NCI-H226 (cell line): ENCODE measurements at regions not wholly inside any gene's neighbourhood (a gene's known extent, or its start where the extent isn't known, plus 50 kb on each side); places are given as distances from the start of the nearest gene placed in this dataset.

Source experiments
- DNase-seq: peaks from one replicate; pipeline ENCODE4 v3.0.0-alpha.2; 2015

DNA sequence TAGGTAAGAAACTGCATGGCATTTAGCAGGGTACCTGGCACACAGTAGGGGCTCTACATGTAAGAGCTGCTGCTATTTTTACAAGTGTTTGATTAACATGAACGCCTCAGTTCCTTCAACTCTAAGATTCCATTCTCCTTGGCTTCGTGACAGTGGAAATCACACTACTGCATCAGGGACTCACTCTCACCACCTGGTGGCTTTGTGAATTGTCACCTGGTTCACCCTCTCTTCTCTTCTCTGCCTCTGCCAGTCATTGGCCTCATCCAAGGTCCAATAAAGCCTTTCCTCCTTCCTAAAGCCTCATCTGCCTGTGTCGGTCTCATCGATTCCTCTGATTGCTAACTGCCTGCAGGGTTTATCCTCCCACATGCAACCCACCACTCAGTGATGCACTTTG, 476.4 kb downstream of the VRK1 start:
- no peak for DNase-seq

- no peak for DNase-seq
These were observed 477.4 kb downstream of the VRK1 start for GRCh38 chr14:97274626-97275025.

DNA sequence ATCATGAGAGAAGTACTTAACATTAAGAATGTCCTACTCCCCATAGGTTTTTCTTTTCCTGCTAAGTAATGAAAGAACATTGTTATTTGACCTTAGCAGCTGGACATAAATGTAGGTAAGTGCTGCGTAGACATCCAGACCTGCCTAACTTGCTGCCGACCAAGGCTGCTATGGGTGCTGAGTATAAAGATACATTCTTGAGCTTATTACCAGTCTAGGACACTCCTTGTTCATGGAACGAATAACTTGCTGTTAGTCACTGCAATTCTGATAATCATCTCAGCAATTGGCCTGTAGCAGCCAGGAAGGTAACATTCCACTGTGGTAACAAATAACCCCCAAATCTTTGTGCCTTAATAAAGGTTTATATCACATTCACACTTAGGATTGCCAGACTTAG, 478.1 kb downstream of the VRK1 start:
- no peak for DNase-seq

DNA sequence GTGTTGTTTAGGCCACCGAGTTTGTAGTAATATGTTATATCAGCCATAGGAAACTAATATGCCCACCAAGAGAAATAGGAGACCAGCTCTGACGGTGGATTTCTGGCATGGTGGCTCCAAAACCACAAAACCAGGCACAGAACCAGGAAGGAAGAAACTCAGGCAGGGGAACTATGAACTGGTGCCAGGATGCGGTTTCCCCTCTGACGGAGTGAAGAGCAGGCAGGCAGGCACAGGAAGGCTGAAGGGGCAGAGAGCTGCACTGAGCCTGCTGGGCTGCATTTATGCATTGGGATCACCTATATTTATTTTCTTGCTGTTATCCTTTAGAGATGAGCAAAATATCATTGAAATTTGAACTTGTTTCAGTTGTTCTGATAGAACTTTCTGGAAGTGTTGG, 479.4 kb downstream of the VRK1 start:
- no peak for DNase-seq

DNA sequence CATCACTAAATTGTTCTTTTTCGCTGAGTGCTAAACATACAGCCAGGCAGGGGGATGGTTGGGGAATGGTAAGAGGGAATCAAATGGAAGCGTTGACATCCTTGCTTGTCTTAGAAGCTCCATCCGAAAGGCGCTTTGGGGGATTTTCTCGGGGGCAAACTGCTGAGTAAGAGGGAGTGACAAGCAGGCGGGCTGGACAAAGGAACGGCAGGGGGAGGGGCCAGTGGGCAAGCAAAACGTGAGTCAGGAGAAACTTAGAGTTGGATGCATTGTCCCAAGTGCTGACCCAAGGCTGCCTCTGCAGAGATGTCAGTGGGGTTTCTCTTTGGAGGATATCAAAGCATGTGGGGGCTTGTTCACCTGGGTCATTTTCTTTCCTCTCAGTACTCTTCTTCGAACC, 480.5 kb downstream of the VRK1 start:
- no peak for DNase-seq

- no peak for DNase-seq
These were observed 483.3 kb downstream of the VRK1 start for GRCh38 chr14:97280526-97280925.

GRCh38 chr14:97281741-97282140, 484.6 kb downstream of the VRK1 start:
- no peak for DNase-seq

DNA sequence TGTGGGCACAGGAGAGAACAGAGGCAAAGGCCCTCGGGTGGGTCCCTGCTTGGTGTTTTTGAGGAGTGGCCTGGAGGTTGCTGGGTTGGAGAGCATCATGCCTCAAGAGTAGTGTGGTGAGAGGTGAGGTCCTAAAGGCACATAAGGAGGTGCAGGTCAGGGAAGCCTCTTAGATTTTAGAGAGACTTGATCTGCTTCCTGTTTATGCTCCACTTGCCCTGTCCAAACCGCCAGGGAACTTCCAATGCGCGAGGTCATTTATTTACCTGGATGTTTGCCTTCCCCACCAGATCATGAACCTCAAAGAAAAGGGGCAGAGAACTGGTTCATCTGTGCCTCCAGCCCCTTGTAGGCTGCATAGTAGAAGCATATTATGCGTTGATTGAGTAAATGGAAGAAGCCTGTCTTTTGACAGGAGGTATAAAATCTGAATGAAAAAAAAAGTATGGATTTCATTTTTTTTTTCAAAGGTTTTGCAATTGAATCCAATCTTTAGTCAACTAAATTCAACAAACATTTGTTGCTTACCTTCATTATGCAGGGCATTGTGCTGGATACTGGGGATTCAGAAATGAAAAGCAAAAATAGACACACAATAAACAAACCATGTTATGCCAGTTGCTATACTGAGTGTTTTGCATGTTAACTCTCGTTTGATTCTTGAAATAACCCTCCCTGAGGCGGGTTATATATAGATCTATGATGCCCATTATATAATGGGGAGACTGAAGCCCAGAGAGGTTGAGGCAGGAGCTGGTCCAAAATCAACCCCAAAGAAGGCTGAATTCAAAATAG, 485.2 kb downstream of the VRK1 start:
- no peak for DNase-seq

- no peak for DNase-seq
These were observed 485.8 kb downstream of the VRK1 start for GRCh38 chr14:97283005-97283403.

GRCh38 chr14:97283426-97283825, 486.2 kb downstream of the VRK1 start:
- no peak for DNase-seq

GRCh38 chr14:97283841-97284240, 486.7 kb downstream of the VRK1 start:
- DNase-seq = no peak

DNA sequence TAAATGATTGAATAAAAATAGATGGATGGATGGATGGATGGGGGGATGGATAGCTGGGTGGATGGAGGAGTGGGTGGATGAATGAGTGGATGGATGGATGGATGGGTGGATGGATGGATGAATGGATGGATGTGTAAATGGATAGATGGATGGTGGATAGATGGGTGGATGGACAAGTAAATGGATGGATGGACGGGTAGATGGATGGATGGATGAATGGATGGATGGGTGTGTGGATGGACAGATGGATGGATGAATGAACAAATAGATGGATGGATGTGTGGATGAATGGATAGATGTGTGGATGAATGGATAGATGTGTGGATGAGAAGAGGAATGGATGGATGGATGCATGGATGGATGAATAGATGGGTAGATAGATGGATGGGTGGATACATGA, 490.8 kb downstream of the VRK1 start:
- DNase-seq = no peak

- DNase-seq = no peak
These were observed 492.9 kb downstream of the VRK1 start for GRCh38 chr14:97290065-97290464.

DNA sequence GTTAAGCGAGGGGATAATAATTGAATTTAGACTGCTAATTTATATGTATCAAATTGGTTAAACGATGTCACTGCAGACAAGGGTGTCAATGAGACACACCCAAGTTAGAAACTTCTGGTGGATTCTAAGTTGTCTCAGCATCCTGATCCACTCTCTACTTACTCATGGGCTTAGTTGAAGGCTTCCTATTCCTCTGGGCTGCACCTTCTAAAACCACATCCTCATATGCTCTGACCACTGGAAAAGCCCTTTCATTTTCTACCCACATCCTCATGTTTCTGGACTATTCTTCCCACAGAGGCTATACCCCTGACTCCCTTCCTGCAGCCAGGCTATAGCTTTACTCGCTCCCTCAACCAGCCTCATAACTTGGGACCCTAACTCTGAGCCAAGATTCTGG, 493.8 kb downstream of the VRK1 start:
- no peak for DNase-seq

DNA sequence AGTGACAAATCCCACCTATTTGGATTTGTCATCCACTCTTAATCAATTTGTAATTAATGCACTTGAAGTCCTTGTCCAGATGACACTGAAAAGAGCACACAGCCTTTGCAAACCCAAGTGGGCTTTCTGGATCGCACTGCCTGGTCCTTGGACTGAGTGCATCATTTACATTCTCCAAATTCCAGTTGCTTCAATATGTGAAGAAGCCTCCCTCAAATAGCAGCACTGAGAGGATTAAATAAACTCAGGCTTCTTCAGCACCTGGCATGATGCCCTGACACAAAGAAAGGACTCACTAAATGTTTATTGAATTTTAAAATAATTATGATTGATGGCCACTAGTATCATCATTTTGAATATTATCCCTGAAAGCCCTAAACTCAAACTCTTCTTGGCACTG, 496.5 kb downstream of the VRK1 start:
- DNase-seq = no peak

GRCh38 chr14:97295108-97295710, 498.0 kb downstream of the VRK1 start:
- no peak for DNase-seq

DNA sequence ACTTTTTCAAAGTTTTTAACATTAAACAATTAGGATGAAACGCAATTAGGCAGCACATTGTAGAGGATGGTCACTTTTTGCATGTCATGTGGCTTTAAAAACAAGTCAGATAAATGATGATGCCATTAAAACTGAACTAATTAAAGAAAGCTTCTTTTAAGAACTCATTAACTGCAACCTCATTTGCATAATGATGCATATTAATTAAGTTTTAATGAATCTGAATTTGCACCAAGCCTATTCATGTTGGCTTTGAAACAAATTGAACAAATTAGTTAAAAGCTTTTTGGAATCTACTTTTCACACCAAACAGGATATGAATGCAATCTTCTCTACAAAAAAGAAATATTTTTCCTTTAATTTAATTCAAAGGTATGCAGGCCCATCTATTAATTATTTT, 499.0 kb downstream of the VRK1 start:
- DNase-seq = no peak

GRCh38 chr14:97297100-97297499, 499.9 kb downstream of the VRK1 start:
- no peak for DNase-seq

DNA sequence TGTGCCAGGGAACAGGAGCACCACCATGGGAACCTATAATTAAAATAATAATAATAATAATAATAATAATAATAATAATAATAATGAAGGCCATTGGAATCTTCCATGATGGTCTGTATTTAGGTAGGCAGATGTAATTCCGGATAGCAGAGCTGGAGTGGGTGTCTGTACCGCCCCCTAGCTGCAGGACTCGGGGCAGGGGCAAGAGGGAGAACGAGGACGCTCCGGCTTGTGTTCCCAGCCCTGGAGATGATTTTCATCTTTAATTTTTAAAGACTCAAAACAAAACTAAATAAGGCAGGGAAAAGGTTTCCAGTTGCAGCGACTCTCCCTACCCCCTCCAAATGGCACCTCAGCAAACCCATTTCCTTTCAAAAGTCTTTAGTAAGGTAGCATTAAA, 501.1 kb downstream of the VRK1 start:
- no peak for DNase-seq

DNA sequence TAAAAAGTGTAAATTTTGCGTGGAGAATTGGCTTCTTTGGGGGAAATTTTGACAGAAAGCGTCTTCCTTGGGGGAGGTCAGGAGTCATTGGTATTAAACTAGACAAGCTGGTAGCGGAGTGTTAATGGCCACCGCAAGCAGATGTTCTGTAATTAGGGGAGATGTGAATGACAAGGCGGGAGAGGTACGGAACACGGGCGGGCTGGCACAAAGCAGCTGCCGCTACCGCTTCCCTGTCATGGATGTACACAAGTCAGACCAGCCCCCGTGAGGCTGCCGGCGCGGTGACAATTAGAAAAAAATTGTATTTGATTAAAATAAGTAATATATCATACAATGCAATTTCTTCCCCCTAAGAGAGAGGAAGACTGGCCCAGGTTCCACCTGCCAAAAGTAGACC, 501.6 kb downstream of the VRK1 start:
- DNase-seq = no peak

DNA sequence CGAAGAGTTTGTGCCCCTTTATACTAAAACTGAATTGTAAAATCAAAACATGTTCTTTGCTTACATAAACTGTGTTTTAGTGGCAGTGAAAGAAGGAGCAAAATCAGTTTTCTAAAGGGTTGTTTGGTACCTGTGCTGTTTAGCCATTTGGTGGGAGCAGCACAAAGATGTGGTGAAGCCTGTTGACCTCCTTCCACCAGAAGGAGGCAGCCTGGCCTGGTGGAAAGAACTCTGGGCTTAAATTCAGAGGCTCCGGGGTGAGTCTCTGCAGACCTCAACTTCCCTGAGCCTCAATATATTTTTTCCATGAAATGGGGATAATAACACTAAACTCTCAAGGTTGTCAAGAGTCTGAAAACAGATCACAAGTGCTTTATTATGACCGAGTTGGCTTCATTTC, 502.5 kb downstream of the VRK1 start:
- no peak for DNase-seq

DNA sequence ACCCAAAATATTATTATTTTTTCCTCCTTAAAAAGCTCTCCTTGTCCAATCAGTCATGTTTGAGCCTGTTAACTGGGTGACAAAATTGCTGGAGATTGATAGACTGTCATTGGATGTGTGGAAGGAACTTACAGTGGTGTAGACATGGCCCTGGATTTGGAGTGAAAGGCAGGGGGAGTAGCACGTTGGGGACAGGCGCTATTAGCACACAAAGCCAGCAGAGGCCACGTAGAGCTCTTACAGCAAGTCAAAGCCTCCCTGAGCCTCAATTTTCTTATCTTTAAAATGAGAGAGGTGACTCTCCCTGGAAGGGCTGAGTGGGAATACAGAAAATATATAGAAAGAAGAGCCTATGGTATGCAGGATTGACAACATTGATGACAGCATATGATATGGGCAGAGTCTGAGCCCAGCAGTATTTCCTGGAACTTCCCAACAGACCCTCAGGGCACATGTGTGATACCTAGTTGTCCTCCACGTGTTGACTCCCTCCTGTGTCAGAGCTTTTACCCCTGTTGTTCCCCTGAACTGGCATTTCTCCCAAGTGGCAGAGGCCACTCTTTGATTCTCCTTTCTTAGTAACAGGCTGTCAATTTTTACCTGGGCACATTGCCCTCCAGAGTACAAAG, 504.9 kb downstream of the VRK1 start:
- DNase-seq = no peak

DNA sequence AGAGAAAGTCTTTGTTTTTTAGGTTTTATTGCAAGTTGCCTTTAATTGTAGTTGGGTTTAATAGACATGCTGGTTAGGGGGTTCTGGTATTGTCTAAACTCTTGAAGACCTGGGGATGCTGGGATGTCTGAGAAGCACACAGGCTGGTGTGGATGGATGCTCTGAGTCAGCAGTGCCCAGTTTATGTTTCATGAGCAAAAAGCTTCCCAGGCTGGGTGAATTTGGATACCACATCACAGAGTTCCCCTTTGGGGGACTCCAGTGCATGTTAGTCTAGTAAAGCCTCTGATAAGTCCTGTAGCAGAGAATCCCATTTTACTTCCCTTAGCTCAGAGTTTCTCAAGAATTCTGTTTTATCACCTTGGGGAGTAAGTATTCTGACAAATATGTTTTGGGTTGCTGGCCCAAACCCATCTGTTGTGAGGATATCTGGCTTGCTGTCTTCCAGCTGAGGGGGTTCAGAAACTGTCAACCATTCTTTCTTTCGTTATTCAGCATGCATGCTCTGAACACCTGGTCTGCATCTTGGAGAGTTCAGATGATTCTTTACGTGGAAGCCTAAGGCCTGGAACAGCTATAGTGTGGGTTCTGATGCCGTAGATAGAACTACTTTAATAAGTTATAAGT, 509.1 kb downstream of the VRK1 start:
- no peak for DNase-seq

DNA sequence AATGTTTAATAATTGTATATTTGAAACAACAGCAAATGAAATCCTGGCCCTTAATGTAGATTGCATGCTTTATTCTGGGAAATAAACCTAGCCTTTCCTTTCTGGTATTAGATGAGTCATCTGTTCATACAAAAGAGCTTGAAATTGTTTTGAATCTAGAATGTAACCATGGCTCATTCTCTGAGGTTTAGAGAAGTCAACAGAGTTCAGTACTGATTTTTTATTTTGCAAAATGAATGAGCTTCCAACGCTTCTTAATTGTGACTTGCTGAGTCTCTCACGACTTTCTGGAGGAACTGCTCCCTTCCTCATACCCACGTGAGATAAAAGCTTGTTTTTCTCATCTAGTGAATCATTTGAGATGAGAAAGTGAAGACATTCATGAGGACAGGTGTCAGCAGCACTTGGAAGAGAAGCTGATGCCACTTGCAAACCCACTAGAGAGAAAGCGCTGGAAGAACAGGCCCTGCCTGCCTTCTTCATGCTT, 509.6 kb downstream of the VRK1 start:
- DNase-seq = no peak
